CD4-positive, alpha-beta T cell (primary cell): ENCODE measurements at regions not wholly inside any gene's neighbourhood (a gene's known extent, or its start where the extent isn't known, plus 50 kb on each side); places are given as distances from the start of the nearest gene placed in this dataset.

Experiments used
- ATAC-seq: fragments of 200-7000 bp; cut with Tn5 transposase; one replicate; pipeline ENCODE4 v1.10.0; 2022; ENCODE audit warnings: mild to moderate bottlenecking; ENCODE audit not compliant: poor library complexity
- CTCF ChIA-PET: fragments of 350-600 bp; sonication (Branson Sonifier 250); formaldehyde crosslinking; loops from one replicate; lab custom pipeline; 2021; ENCODE audit warnings: antibody characterized with exemption, inconsistent platforms; lab: Charles Lee
- POLR2A ChIA-PET: fragments of 350-600 bp; sonication (Branson Sonifier 250); formaldehyde crosslinking; loops from one replicate; lab custom pipeline; 2021; ENCODE audit warnings: antibody characterized with exemption, inconsistent platforms; lab: Charles Lee
- DNase-seq, 14 experiments: peaks; one replicate each; pipeline ENCODE4 v3.0.0-alpha.2; 2013 to 2020; ENCODE audit warnings: mixed read lengths in 2 of 14
- H3K27ac ChIP-seq, 2 donors: one replicate each; pipeline versions ENCODE4 v1.5.1 to v1.7.0; 2013; ENCODE audit warnings: low read length in 2 of 2, low read depth in 1 of 2, mild to moderate bottlenecking in 1 of 2
- H3K27me3 ChIP-seq, 2 experiments: 1 replicate in 1 of 2; 2 replicates in 1 of 2; pipeline versions ENCODE4 v1.6.1 to v1.7.0; 2013; ENCODE audit warnings: low read length in 2 of 2, control low read depth in 1 of 2, mild to moderate bottlenecking in 1 of 2, moderate library complexity in 1 of 2; ENCODE audit not compliant: insufficient read depth in 2 of 2, control insufficient read depth in 1 of 2
- H3K36me3 ChIP-seq: one replicate; pipeline ENCODE4 v1.6.1; 2013; ENCODE audit warnings: low read length, control low read depth; ENCODE audit not compliant: insufficient read depth
- H3K4me1 ChIP-seq: one replicate; pipeline ENCODE4 v1.6.1; 2013; ENCODE audit warnings: low read length, control low read depth; ENCODE audit not compliant: insufficient read depth
- H3K4me3 ChIP-seq: one replicate; pipeline ENCODE4 v1.5.1; 2013; ENCODE audit warnings: mild to moderate bottlenecking, low read length, moderate library complexity
- H3K9me3 ChIP-seq, 2 experiments: 1 replicate in 1 of 2; 2 replicates in 1 of 2; pipeline versions ENCODE4 v1.6.1 to v1.7.0; 2013; ENCODE audit warnings: low read length in 2 of 2, mild to moderate bottlenecking in 2 of 2, control low read depth in 1 of 2, moderate library complexity in 1 of 2; ENCODE audit not compliant: control insufficient read depth in 1 of 2, insufficient read depth in 1 of 2
- H3K27ac Mint-ChIP-seq: one replicate; pipeline ENCODE4 v1.8.0; 2020; ENCODE audit warnings: mixed read lengths
- H3K27me3 Mint-ChIP-seq: one replicate; pipeline ENCODE4 v1.8.0; 2021; ENCODE audit warnings: mixed read lengths
- H3K36me3 Mint-ChIP-seq: one replicate; pipeline ENCODE4 v1.8.0; 2021; ENCODE audit warnings: low read depth, mixed read lengths
- H3K4me1 Mint-ChIP-seq: one replicate; pipeline ENCODE4 v1.8.0; 2021; ENCODE audit warnings: low read depth, mixed read lengths
- H3K4me3 Mint-ChIP-seq: one replicate; pipeline ENCODE4 v1.8.0; 2020; ENCODE audit warnings: mild to moderate bottlenecking, mixed read lengths
- H3K9me3 Mint-ChIP-seq: one replicate; pipeline ENCODE4 v1.8.0; 2020; ENCODE audit warnings: mixed read lengths
- CTCF ChIP-seq: fragments of 200-600 bp; IDR thresholded peaks from one replicate; pipeline ENCODE4 v1.8.0; 2022; ENCODE audit warnings: antibody characterized with exemption, mild to moderate bottlenecking
- intact Hi-C, 2 experiments: fragments of 100-400 bp; cut with DNase I in 1 of 2; cut with micrococcal nuclease in 1 of 2; formaldehyde crosslinking; loops; one replicate each; pipeline versions ENCODE4 v1.15.1 to v1.9.0; 2023 to 2025; cut with DNase I, micrococcal nuclease

DNA sequence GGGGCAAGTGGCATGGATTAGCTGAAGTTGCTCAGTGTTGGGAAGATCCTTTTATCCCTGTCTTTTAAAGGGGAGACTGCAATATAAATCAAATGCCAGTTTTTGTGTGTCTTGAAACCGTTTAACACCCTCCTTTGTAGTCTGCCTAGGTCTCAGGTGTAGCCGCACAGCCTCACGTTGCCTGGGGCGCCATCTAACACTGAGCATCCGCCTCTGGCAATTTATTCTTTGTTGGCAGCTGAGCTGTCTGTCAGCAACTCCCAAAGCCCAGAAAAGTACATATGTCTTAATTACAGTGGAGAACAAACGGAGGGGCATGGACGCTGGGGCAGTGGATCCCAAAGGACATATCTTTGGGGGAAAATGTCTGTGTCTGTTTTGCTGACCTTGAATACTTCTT lies 254.7 kb downstream of the STK31 start:
- H3K9me3 Mint-ChIP-seq: no peaks in the 10 kb centered on the region
- no peak for DNase-seq
- ATAC-seq: no peak
- H3K9me3 ChIP-seq: no peaks in the 10 kb centered on the region
- H3K4me3 Mint-ChIP-seq: no peak overlapping the region
- no peaks in the 10 kb centered on the region for H3K27me3 ChIP-seq
- TF ChIP-seq CTCF: no peak
- no peaks in the 10 kb centered on the region for H3K4me1 ChIP-seq
- CTCF ChIA-PET: no interaction called here
- intact Hi-C loops: no loop called here
- no peaks in the 10 kb centered on the region for H3K36me3 Mint-ChIP-seq
- H3K27ac Mint-ChIP-seq: no peak overlapping the region
- H3K36me3 ChIP-seq: no peaks in the 10 kb centered on the region
- POLR2A ChIA-PET: no interaction called here
- no peak overlapping the region for H3K27ac ChIP-seq
- no peaks in the 10 kb centered on the region for H3K4me1 Mint-ChIP-seq
- no peak overlapping the region for H3K4me3 ChIP-seq
- peaks cover 14% of the 10 kb centered on the region for H3K27me3 Mint-ChIP-seq

DNA sequence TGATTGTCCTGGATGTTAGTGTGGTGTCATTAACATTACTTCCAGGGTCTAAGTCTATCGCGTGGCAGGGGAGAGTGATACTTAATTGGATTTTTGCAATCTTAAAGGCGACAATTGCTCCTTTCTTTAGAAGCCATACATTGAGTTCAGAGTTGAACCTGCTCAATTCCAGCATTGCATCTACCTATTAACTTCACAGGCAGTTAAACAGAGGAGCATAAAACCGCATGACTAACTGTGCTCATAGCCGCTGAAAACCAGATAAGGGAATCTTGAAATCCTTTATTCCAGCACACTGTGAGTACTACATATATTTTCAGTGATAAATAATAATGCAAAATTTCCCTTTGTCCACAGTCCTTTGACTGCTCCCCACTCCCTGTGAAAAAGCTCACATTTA lies 255.3 kb downstream of the STK31 start:
- no peaks in the 10 kb centered on the region for H3K36me3 Mint-ChIP-seq
- H3K27ac Mint-ChIP-seq: no peak overlapping the region
- H3K27me3 ChIP-seq: no peaks in the 10 kb centered on the region
- H3K4me1 ChIP-seq: no peaks in the 10 kb centered on the region
- no peaks in the 10 kb centered on the region for H3K9me3 Mint-ChIP-seq
- ChIA-PET POLR2A (no interaction called here), CTCF (no interaction called here)
- no peak overlapping the region for H3K4me3 Mint-ChIP-seq
- intact Hi-C loops: no loop called here
- no peak for DNase-seq
- H3K4me3 ChIP-seq: no peak overlapping the region
- H3K9me3 ChIP-seq: no peaks in the 10 kb centered on the region
- no peak overlapping the region for H3K27ac ChIP-seq
- H3K27me3 Mint-ChIP-seq: peaks cover 14% of the 10 kb centered on the region
- TF ChIP-seq CTCF: no peak
- H3K4me1 Mint-ChIP-seq: no peaks in the 10 kb centered on the region
- ATAC-seq: no peak
- no peaks in the 10 kb centered on the region for H3K36me3 ChIP-seq

DNA sequence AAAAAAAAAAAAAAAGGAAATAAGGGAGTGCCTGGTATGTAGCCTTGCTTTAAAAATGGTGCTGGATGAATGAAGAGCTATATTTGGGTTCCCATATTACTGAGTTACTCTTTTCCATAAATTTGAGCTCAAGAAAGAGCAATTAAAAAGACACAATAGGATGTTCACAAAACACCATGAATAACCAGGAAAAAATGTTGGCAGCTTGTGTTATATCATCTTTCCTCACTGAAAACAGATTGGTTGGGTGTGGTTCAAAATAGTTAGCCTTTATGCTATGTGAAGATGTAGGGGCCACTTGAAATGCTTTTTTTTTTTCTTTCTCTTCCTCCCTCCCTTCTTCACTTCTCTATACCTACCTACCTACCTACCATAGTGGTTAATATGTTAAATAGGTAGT lies 256.9 kb downstream of the STK31 start:
- Mint-ChIP-seq H3K4me1 (no peaks in the 10 kb centered on the region), H3K4me3 (no peak overlapping the region), H3K36me3 (no peaks in the 10 kb centered on the region), H3K27ac (no peak overlapping the region), H3K9me3 (no peaks in the 10 kb centered on the region), H3K27me3 (peaks cover 9% of the 10 kb centered on the region)
- intact Hi-C loops: no loop called here
- no peak for DNase-seq
- no peak overlapping the region for H3K27ac ChIP-seq
- H3K27me3 ChIP-seq: no peaks in the 10 kb centered on the region
- no peak overlapping the region for H3K4me3 ChIP-seq
- CTCF ChIA-PET: no interaction called here
- TF ChIP-seq CTCF: no peak
- H3K4me1 ChIP-seq: no peaks in the 10 kb centered on the region
- POLR2A ChIA-PET: no interaction called here
- H3K36me3 ChIP-seq: no peaks in the 10 kb centered on the region
- ATAC-seq: no peak
- no peaks in the 10 kb centered on the region for H3K9me3 ChIP-seq
